ENCODE measurements at regions not wholly inside any gene's neighbourhood (a gene's known extent, or its start where the extent isn't known, plus 50 kb on each side); places are given as distances from the start of the nearest gene placed in this dataset.

GRCh38 chr3:3919316-3919715, 120.1 kb downstream of the LRRN1 start:
- TF ChIP-seq EZH2 (IDR thresholded peaks at IDR 0.05; ENCODE audit: insufficient read depth, poor library complexity, severe bottlenecking) (no peak), EZH2phosphoT487 (IDR thresholded peaks at IDR 0.05; ENCODE audit: insufficient read depth, low read depth) (no peak)

All from GM23248 (cell line).